GM23248 (cell line): ENCODE measurements at regions not wholly inside any gene's neighbourhood (a gene's known extent, or its start where the extent isn't known, plus 50 kb on each side); places are given as distances from the start of the nearest gene placed in this dataset.

ENCODE experiments used
- DNase-seq: peaks from one replicate; pipeline ENCODE4 v3.0.0-alpha.2; 2015
- H2AFZ ChIP-seq: fragments of 200-600 bp; sonication (generic); 2 replicates; pipeline ENCODE4 v1.6.1; 2016; ENCODE audit warnings: antibody characterized with exemption
- H3F3A ChIP-seq: fragments of 200-600 bp; sonication (generic); 2 replicates; pipeline ENCODE4 v1.6.1; 2016; ENCODE audit warnings: mild to moderate bottlenecking, antibody characterized with exemption, mixed run types; ENCODE audit not compliant: insufficient read depth
- H3K27ac ChIP-seq: fragments of 200-600 bp; sonication (generic); 2 replicates; pipeline ENCODE4 v1.5.1; 2016; ENCODE audit warnings: mild to moderate bottlenecking
- H3K27me3 ChIP-seq: fragments of 200-600 bp; sonication (generic); replicated peaks from 2 replicates; pipeline ENCODE4 v1.6.1; 2016; ENCODE audit warnings: mild to moderate bottlenecking; ENCODE audit not compliant: insufficient read depth
- H3K36me3 ChIP-seq: fragments of 200-600 bp; sonication (generic); 2 replicates; pipeline ENCODE4 v1.6.1; 2016; ENCODE audit warnings: low read depth, mild to moderate bottlenecking
- H3K4me1 ChIP-seq: fragments of 200-600 bp; sonication (generic); 2 replicates; pipeline ENCODE4 v1.6.1; 2016; ENCODE audit warnings: mild to moderate bottlenecking; ENCODE audit not compliant: insufficient read depth
- H3K4me2 ChIP-seq: fragments of 200-600 bp; sonication (generic); one replicate; pipeline ENCODE4 v1.6.1; 2016; ENCODE audit warnings: mild to moderate bottlenecking; ENCODE audit not compliant: unreplicated experiment
- H3K4me3 ChIP-seq: fragments of 200-600 bp; sonication (generic); 2 replicates; pipeline ENCODE4 v1.5.1; 2016; ENCODE audit warnings: mild to moderate bottlenecking
- H3K79me2 ChIP-seq: fragments of 200-600 bp; sonication (generic); 2 replicates; pipeline ENCODE4 v1.6.1; 2016; ENCODE audit warnings: mild to moderate bottlenecking; ENCODE audit not compliant: insufficient read depth
- H3K9ac ChIP-seq: fragments of 200-600 bp; sonication (generic); 2 replicates; pipeline ENCODE4 v1.6.1; 2016; ENCODE audit warnings: mild to moderate bottlenecking
- H3K9me2 ChIP-seq: fragments of 200-600 bp; sonication (generic); 2 replicates; pipeline ENCODE4 v1.6.1; 2016; ENCODE audit warnings: mixed run types, mild to moderate bottlenecking, moderate library complexity; ENCODE audit not compliant: insufficient read depth
- H3K9me3 ChIP-seq: fragments of 200-600 bp; sonication (generic); one replicate; pipeline ENCODE4 v1.6.1; 2017; ENCODE audit warnings: low read depth
- H4K20me1 ChIP-seq: fragments of 200-600 bp; sonication (generic); 2 replicates; pipeline ENCODE4 v1.6.0; 2016; ENCODE audit not compliant: insufficient read depth
- EZH2 ChIP-seq: fragments of 200-600 bp; sonication (generic); IDR thresholded peaks from 2 replicates; pipeline ENCODE4 v1.6.1; 2018; ENCODE audit warnings: antibody characterized with exemption, mild to moderate bottlenecking; ENCODE audit not compliant: insufficient read depth, poor library complexity, severe bottlenecking
- EZH2phosphoT487 ChIP-seq: fragments of 200-600 bp; sonication (generic); IDR thresholded peaks from 2 replicates; pipeline ENCODE4 v1.6.1; 2018; ENCODE audit warnings: antibody characterized with exemption, moderate library complexity, mild to moderate bottlenecking, low read depth; ENCODE audit not compliant: insufficient read depth
- WGBS, 2 experiments: methylation state at CpG; one replicate each; pipeline ENCODE4 v1.1.6; 2015 to 2017; ENCODE audit warnings: low lambda C conversion rate in 2 of 2, low coverage in 1 of 2; ENCODE audit errors: missing lambda C conversion rate in 2 of 2; 5-methylcytosine and 5-hydroxymethylcytosine counted together
- in situ Hi-C: fragments of 300-500 bp; cut with MboI; formaldehyde crosslinking; loops from 2 replicates; pipeline ENCODE4 v1.15.0; 2020

- Histone ChIP-seq H3K9ac (no peak overlapping the region), H3K27ac (no peak overlapping the region), H3K9me3 (no peaks in the 10 kb centered on the region), H3K4me3 (no peak overlapping the region), H3K36me3 (no peaks in the 10 kb centered on the region), H3K4me1 (0 out of 2 replicates have a peak, but pooled peaks cover 3% of the 10 kb centered on the region), H3K27me3 (no peaks in the 10 kb centered on the region), H4K20me1 (no peaks in the 10 kb centered on the region), H3K4me2 (no peak overlapping the region), H3K79me2 (no peaks in the 10 kb centered on the region), H3K9me2 (no peaks in the 10 kb centered on the region), H2AFZ (no peak overlapping the region), H3F3A (no peaks in the 10 kb centered on the region)
- in situ Hi-C loops: no loop called here
- 94 to 97% methylated on average over 4 of the region's 4 CpGs for WGBS, 2 experiments
- TF ChIP-seq EZH2phosphoT487 (no peak), EZH2 (no peak)
- DNase-seq: no peak
Observed at GRCh38 chr11:19351426-19351825, 110.7 kb upstream of the E2F8 start.

GRCh38 chr11:19350160-19350559 lies 109.4 kb upstream of the E2F8 start:
- Histone ChIP-seq H3K9me2 (no peaks in the 10 kb centered on the region), H3K9me3 (no peaks in the 10 kb centered on the region), H3K4me3 (no peak overlapping the region), H3F3A (no peaks in the 10 kb centered on the region), H3K36me3 (no peaks in the 10 kb centered on the region), H3K4me2 (no peak overlapping the region), H4K20me1 (no peaks in the 10 kb centered on the region), H3K4me1 (0 out of 2 replicates have a peak, but pooled peaks cover 3% of the 10 kb centered on the region), H3K27me3 (no peaks in the 10 kb centered on the region), H3K27ac (no peak overlapping the region), H3K9ac (no peak overlapping the region), H3K79me2 (no peaks in the 10 kb centered on the region), H2AFZ (no peak overlapping the region)
- no peak for DNase-seq
- 83 to 84% methylated on average over 11 of the region's 11 CpGs for WGBS, 2 experiments
- TF ChIP-seq EZH2: no peak
- no peak for TF ChIP-seq EZH2phosphoT487
- in situ Hi-C loops: no loop called here

DNA sequence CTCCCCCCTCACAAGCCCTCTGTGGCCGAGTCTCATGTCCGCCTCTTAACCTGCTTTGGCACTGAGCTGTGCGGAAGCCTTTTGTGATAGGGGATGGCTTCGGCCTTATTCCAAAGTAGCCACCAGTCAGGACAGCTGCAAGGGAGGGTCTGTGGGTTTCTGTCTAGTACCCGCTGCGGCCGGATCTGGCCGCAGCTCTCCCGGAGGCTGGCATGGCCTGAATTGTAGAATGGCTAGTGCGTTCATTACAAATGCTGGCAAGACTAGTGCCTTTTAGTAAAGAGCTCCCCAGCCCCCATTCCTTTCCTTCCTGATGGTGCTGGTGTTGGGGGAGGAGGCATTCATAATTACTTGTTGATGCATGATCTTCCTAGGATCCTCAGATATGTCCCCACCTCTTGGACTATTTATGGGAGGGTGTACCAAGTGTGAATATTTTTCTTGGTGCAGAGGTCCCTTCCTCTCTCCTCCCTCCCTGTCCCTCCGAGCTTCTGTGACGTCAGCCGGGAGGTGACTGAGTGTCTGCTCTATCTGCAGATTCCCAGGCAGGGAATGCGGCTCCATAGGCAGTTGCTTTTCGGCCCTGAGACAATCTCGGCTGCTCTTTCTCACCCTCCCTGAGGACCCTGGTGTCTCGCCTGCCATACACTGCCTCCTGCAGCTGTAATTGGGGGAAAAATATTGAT lies 108.7 kb upstream of the E2F8 start:
- no peak overlapping the region for H3K4me3 ChIP-seq
- no peaks in the 10 kb centered on the region for H3K9me3 ChIP-seq
- H3K9ac ChIP-seq: no peak overlapping the region
- TF ChIP-seq EZH2phosphoT487 (no peak), EZH2 (no peak)
- no peaks in the 10 kb centered on the region for H3K79me2 ChIP-seq
- in situ Hi-C loops: no loop called here
- DNase-seq: no peak
- no peaks in the 10 kb centered on the region for H3K36me3 ChIP-seq
- H3K4me1 ChIP-seq: 0 out of 2 replicates have a peak, but pooled peaks cover 3% of the 10 kb centered on the region
- no peak overlapping the region for H3K4me2 ChIP-seq
- H3K27me3 ChIP-seq: no peaks in the 10 kb centered on the region
- H3F3A ChIP-seq: no peaks in the 10 kb centered on the region
- H4K20me1 ChIP-seq: no peaks in the 10 kb centered on the region
- WGBS, 2 experiments: 76 to 78% methylated on average over 16 to 17 of the region's 17 CpGs
- H2AFZ ChIP-seq: no peak overlapping the region
- no peaks in the 10 kb centered on the region for H3K9me2 ChIP-seq
- no peak overlapping the region for H3K27ac ChIP-seq

GRCh38 chr11:19347911-19348310 lies 107.2 kb upstream of the E2F8 start:
- no peak overlapping the region for H2AFZ ChIP-seq
- peaks cover 4% of the 10 kb centered on the region; the same call in 1 of the 2 replicates for H3K27me3 ChIP-seq
- no peak overlapping the region for H3K4me3 ChIP-seq
- DNase-seq: no peak
- no peaks in the 10 kb centered on the region for H3K79me2 ChIP-seq
- TF ChIP-seq EZH2: no peak
- TF ChIP-seq EZH2phosphoT487: no peak
- no peak overlapping the region for H3K27ac ChIP-seq
- no peaks in the 10 kb centered on the region for H3K9me3 ChIP-seq
- no peak overlapping the region for H3K9ac ChIP-seq
- no peaks in the 10 kb centered on the region for H3K9me2 ChIP-seq
- H3K36me3 ChIP-seq: no peaks in the 10 kb centered on the region
- no peaks in the 10 kb centered on the region for H3K4me1 ChIP-seq
- no peaks in the 10 kb centered on the region for H3F3A ChIP-seq
- no peak overlapping the region for H3K4me2 ChIP-seq
- in situ Hi-C loops: no loop called here
- WGBS, 2 experiments: 91 to 92% methylated on average over 7 of the region's 7 CpGs
- H4K20me1 ChIP-seq: no peaks in the 10 kb centered on the region
